NCI-H446 treated with DMSO at 0.1 percent for 48 hours (cell line): ENCODE measurements at regions not wholly inside any gene's neighbourhood (a gene's known extent, or its start where the extent isn't known, plus 50 kb on each side); places are given as distances from the start of the nearest gene placed in this dataset.

ENCODE experiments used
- DNase-seq: peaks from one replicate; lab custom pipeline; 2025; lab: John Stamatoyannopoulos, UW

DNA sequence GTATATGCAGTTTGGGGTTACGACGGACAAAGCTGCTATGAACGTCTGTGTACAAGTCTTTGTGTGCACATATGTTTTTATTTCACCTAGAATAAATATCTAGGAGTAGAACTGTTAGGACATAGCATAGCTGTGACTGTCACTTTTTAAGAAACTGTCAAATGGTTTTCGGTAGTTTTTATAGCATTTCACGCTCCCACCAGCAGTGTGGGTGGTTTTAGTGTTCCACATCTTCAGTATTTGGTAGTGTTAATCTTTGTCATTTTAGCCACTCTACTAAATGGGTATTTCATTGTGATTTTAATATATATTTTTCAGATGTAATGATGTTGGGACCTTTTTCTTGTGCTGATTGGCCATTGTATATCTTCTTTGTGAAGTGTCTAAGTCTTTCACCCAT is 109.1 kb upstream of the BCAT1 start:
- no peak for DNase-seq

DNA sequence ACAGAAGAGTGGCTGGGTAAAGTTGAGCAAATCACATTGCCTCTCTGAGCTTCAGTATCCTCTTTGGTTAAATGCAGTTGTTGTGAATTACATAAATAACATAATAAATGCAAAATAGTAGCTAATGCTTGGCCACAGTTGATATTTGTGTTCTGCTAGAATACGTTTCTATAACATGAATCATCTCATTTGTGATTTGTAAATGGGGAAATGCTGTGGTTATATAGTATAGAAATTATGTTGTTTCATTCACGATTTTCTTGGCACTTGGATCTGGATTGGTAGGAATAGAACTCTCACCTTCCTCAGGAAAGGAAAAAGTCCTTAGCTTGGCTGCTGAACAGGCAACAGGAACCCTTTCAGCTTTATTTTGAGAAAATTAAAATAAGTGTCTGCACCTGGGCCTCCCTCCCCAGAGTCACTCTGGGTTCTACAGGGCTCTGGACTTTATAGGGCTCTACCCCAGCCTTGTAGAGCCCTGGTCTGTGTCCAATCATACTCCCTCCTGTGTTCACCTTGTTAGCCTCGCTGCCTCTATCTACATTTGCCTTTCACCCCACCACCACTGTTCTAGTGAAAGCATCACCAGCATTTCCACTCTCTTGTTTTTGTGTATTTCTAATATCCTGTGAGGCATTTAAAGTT is 107.7 kb upstream of the BCAT1 start:
- DNase-seq, result no peak

DNA sequence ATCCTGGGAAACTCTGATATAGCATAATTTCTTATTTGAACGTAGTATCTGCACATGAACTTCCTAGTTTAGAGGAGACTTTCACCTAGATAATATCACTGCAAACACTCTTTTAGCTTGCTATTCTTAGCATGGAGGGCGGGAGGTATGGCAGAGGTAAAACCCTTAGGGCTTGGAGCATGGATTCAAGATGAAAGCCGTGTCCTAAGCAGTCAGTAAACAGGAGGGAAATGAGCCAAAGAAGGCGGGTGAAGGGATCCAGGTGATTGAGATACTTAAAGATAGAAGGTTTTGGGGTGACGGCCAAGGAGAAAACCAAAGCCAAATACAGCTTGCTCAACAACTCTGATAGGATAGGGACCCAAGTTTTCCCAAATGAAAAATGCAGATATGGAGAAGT is 107.1 kb upstream of the BCAT1 start:
- DNase-seq, result no peak

DNA sequence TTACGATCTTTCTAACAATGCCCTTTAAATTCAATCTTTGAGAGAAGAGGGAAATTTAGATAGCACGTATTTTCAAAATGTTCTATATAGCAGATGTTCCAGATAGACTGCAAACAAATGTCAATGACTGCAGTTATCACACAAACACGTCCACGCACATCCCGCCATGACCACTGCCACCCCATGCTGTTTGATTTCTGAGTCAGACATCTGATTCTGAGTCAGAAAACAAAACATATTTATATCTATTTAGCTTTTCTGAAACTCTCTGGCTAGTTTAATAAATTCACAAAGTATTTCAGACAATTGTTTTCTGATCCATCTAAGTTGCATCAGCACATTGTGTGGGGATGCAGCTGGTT is 105.9 kb upstream of the BCAT1 start:
- DNase-seq, result no peak

DNA sequence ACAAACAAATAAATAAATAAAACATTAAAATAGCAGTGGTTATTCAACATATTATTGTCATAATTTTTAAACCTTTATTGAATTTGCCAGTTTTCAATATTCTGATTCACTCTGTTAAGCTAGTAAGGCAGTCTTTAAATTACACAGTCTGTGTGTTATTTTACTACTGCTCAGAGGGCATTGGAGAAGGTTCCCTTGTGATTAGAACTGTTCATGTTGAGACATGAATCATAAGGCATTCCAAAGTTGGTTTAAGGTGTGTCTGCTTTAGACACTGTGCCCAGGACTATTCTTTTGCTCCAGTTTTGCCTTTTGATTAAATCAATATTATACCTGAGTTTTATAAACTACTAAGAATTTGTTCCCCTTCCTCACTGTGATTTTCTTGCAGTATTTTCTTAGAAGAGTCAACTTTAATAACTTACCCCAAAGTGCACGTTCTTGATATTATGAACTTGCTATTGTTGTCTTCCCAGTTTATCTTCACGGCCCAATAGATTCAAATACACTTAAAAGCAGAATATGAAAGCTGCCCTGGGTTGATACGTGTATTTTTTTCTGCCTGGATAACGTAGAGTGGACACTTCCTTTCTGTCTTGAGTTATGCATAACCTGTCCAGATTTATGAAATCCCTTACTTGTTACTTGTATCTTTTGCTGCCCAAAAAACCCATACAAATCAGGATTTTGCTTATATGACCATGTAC is 105.3 kb upstream of the BCAT1 start:
- DNase-seq, result no peak

DNA sequence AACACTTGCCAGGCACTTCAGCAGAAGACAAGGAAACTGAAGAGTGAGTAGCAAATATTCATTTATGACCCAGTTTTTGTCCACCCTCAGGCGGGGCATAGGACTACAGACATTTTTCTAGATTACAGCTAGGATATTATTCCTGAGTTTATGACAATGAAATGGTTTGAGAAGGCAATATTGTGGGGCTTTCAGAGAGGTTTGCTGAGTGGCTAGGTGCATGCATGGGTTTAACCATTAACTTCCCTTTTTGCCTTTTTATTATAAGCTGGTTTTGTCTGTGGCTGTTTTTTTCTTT is 104.0 kb upstream of the BCAT1 start:
- no peak for DNase-seq

DNA sequence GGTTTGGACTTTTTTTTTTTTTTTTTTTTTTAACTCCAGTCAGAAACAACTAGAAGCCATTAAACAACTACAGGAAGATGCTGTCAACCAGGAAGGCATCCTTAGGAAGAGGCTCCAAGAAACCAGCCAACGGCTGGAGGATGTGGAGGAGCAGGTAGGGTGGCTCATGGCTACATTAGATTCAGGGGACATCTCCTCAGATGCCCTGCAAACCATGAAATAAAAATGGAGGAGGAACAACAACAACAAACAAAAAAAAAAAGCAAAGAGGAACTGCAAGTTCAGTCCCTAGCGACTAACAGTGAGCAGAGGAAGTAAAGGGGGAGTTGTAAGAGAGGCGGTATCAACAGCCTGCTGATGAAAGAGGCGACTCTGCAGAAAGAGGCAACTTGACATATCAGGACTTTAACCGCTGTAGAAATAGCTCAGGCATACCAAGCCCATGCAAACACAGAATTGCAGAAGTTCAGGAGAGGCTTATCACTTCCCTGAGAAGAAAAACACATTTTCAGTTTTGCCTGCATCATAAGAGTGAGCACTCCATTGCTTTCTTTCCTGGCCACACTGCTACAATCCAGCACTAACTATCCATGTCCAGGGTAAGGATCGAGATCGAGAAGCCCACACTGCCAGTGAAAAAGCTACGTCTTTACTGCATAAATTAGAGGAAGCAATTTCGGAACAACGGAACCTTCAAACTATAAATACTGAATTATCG is 103.5 kb upstream of the BCAT1 start:
- no peak for DNase-seq

DNA sequence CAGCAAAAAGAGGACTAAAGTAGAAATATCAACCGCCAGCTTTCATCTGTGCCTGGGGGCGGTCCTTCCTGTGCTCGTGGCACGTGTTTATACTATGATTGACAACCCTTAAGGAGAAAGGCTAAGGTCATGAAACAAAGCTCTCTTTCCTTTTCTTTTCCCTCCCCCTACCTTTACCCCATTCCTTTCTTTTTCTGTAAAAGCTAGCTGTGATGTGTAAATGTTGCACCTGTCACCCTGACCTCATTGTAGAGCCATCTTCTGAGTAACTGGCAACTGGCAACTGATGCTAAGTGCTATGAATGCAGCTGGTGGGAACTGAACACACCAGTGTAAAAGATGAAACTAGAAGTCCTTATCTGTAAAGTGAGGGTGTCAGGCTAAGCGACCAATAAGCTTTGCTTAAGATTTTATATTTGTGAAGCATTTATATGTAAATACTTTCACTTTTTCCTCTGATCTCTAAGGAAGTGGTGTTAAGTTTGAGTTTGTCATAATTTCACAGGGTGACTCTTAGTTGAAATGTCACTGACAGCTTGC is 102.8 kb upstream of the BCAT1 start:
- DNase-seq, result no peak

DNA sequence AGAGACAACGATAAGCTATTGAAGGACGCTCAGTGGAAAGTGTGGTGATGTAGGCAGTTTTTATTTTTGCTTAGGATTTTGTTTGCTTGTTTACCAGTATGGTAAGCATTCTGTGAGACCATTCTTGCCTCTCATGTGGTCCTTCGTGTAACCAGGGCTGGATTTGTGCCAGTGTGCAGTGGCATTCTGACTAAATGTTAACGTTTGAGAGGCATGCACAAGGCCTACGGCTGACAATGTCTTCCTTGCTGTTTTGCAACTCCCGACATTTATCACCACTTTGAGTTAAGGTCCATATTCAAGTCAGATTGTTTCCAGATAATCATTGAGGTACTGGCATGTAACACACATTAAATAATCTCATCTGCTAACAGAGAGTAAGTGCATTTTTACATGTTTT is 102.3 kb upstream of the BCAT1 start:
- DNase-seq, result no peak

DNA sequence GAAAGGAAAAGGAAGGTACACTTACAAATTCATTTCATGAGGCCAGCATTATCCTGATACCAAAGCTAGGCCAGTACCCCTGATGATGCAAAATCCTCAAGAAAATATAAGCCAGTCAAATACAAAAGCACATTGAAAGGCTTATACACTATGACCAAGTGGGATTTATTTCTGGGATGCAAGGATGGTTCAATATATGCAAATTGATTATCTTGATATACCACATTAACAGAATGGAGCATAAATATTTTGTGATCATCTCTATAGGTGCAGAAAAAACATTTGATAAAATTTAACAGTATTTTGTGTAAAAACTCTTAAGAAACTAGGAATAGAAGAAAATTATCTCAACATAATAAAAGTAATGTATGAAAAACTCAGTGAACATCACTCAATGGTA is 97.0 kb upstream of the BCAT1 start:
- no peak for DNase-seq

DNA sequence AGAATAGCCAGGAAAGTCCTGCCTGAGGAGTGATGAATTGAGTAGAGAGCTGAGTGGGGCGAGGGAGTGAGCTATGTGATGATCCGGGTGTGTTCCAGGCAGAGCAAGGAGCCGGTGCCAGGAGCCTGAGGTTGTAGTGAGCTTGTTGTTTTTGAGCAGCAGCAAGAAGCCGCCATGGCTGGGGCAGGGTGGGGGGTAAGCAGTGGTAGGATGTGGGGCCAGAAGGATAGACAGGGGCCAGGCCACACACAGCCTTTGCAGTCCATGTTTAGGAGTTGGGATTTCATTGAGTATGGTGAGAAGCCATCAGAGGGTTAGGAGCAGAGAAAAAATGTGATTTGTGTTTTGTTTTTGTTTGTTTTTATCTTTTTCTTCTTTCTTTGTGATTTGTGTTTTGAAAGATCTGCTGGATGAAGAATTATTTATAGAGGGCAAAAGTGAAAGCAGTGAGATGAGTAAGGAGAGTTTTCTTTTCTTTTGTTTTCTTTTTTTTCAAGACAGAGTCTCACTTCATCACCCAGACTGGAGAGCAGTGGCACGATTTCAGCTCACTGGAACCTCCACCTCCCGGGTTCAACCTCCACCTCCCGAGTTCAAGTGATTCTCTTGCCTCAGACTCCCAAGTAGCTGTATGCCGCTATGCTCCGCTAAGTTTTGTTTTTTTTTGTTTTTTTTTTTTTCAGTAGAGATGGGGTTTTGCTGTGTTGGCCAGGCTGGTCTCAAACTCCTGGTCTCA is 92.3 kb upstream of the BCAT1 start:
- DNase-seq, result no peak

DNA sequence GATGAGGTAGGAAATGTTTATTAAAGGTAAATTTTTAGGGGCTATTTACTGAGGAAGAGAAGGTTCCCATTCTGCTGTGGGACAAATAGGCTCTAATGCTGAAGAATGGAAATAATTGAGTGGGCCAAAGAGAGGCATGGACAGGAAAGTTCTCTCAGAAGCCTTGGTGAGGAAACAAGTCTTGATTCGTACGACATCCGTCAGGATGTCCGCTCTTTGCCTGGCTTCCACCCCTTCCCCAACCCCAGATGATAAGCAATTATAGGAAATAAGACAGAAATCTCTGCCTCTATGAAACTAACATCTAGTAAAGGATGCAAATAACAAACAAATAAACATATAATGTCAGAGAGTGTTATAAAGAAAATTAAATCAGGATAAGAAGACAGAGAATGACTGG is 91.7 kb upstream of the BCAT1 start:
- DNase-seq, result no peak

DNA sequence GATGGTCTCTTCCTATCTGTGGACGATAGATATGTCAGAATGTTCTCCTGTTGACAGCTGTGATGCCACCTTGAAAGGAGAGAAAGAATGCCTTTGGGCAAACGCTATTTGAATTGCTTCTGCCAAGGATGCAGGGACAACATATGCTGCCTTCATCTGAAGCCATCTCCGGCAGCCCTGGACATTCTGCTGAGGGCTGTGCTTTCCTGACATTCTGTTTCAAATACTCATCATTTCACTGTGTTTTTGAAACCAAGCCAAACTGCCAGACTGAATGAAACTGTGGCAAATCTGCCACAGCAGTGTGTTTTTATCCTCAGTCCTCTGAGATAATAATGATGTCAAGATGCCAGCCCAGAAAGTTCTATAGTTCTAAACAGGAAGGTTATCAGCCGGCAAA is 85.8 kb upstream of the BCAT1 start:
- DNase-seq, result peak; percentile 33

DNA sequence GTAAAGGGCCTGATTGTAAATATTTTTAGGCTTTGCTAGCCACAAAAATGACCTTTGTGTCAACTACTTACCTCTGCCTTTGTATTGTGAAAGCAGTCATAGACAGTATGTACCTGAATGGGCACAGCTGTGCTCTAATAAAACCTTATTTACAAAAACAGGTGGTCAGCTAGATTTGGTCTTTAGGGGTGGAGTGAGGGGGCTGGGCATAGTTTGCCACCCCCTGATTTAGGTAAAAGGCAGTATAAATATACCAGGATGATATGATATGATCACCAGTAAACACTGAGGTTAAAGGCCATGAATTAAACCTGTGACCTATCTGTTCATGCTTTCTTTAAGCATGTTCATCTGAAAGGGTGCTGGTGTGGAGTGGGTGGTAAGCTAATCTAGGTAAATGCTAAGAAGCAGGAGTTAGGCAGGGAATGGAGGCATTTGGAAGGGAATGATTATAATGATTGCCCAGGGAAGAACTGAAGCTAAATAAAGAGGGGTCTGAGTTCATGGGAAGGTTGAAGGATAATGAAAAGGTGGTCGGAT is 77.1 kb upstream of the BCAT1 start:
- no peak for DNase-seq

DNA sequence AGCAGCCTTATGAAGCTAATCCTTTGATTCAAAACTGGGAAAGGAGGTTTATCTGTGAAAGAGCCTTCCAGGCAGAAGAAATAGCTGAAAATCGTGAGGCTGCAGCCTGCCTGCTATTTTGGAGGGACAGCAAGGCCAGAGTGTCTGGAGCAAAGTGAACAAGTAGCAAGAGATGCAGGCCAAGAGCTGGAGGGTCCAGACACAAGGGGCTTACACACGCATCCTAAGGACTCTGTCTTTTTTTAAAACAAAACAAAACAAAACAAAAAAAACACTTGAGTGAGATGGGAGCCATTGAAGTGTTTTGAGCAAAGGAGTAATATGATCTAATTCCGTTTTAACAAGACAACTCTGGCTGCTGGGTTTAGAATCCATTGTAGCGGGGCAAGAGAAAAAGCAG is 76.4 kb upstream of the BCAT1 start:
- DNase-seq, result no peak

DNA sequence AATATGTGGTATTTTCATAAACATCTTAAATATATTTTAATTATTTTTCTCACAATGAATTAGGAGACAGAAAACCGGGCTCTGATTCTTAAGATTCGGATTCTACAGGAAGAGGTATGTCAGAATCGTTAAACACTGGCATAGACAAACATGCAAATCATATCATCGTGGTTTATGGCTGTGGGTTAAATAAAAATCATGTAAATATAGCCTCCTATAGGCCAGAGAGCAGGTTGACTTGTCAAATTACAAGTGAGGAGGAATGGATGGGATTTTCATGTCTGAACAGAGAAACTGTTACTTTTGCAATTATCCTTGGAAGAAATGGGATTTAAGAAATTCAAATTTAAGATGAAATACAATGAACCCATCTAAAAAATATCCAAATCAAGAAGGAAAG is 74.9 kb upstream of the BCAT1 start:
- no peak for DNase-seq

DNA sequence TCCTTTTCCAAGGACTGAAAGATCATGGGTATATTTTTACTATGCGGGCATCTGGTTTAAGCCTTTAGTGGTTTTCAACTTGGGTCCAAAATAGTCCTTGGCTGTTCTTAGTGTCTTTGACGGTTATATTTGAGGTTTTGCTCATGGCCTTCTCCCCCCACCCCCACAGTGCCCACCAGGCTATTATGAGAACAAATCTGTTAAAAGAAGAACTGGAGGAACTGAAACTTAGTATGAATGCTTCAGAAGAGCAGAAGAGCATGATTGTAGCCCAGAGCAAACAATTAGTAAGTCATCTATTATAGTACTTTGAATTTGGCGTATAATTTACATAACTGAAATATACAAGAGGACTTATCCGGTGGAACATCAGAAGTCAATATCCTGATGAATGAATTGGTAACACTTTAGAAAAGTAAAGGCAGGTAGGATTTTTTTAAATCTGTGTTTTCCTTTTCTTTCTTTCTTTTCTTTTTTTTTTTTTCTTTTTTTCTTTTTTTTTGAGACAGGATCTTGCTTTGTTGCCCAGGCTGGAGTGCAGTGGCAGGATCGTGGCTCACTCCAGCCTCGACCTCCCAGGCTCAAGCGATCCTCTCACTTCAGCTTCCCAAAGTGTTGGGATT is 71.8 kb upstream of the BCAT1 start:
- no peak for DNase-seq

DNA sequence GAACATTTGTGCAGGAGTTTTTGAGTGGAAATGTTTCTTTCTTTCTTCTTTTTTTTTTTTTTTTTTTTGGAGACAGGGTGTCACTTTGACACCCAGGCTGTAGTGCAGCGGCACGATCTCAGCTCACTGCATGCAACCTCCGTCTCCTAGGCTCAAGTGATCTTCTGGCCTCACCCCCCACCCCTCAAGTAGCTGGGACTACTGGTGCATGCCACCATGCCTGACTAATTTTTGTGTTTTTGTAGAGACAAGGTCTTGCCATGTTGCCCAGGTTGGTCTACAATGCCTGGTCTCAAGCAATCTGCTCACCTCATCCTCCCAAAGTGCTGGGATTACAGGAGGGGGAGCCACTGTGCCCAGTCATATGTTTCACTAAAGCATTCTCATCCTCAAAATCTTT is 69.2 kb upstream of the BCAT1 start:
- no peak for DNase-seq

DNA sequence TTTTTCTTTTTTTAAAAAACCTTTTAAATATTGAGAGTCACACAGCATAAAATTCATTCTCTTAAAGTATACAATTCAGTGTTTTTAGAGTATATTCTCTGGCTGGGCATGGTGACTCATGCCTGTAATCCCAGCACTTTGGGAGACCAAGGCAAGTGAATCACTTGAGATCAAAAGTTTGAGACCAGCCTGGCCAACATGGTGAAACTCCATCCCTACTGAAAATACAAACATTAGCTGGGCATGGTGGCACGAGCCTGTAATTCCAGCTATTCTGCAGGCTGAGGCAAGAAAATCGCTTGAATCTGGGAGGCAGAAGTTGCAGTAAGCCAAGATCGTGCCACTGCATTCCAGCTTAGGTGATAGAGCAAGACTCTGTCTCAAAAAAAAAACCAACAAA is 68.4 kb upstream of the BCAT1 start:
- DNase-seq, result no peak

DNA sequence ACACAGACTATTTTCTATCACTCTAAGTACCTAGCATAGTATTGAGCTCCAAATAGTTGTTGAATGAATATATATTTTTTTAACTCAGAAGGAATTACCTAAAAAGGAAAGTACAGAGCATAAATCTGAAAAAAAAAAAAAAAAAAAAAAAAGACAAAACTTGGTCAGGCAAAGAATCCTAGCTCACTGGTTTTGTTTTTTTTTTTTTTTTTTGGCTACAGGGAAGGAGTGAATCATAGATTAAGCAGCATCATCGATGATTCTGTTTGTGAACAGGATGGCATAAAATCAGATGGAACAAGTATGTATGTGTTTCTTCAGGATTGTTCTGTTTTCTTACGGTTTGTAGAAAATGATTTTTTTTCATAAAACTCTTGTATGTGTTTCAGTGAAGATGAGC is 66.1 kb upstream of the BCAT1 start:
- no peak for DNase-seq

DNA sequence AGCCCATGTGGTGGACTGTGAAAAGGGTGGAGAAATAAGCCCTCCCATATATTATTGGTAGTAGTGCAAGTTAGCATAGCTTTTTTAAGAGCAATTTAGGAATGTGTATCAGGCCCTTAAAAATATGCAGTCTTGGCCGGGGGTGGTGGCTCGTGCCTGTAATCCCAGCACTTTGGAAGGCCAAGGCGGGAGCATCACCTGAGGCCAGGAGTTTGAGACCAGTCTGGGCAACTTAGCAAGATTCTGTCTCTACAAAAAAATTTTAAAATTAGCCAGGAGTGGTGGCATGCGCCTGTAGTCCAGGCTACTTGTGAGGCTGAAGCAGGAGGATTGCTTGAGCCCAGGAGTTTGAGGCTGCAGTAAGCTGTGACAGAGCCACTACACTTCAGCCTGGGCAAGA is 64.2 kb upstream of the BCAT1 start:
- DNase-seq, result no peak

DNA sequence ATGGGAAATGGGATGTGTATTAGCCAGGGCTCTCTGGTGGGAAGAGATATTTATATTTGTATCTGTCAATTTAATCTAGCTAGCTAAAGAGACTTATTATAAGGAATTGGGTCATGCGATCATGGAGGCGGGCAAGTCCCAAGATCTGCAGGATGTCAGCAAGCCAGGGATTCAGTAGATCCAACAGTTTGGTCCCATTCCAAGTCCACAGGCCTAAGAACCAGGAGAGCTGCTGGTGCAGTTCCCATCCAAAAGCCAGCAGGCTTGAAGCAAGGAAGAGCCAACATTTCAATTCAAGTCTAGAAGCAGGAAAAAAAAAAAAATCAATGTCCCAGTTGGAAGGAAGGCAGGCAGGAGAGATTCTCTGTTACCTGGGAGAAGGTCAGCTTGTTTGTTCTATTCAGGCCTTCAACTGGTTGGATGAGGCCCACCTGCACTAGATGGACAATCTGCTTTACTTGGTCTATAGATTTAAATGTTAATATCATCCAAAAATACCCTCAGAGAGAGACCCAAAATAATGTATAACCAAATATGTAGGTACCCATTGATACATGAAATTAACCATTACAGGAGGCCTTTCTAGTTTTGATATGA is 60.7 kb upstream of the BCAT1 start:
- DNase-seq, result no peak
